Thyroid gland (tissue), 4 donors: ENCODE measurements at regions not wholly inside any gene's neighbourhood (a gene's known extent, or its start where the extent isn't known, plus 50 kb on each side); places are given as distances from the start of the nearest gene placed in this dataset.

ENCODE experiments used
- POLR2A ChIP-seq, 2 donors: fragments of 450-650 bp; IDR thresholded peaks; one replicate each; pipeline ENCODE4 v1.6.1; 2017; ENCODE audit warnings: antibody characterized with exemption in 2 of 2, mild to moderate bottlenecking in 2 of 2, moderate library complexity in 1 of 2
- TF ChIP-seq, protein P1 (sequence below), 6 experiments: fragments of 200-600 bp in 3 of 6; fragments of 450-650 bp in 3 of 6; sonication (generic) in 3 of 6; IDR thresholded peaks; one replicate each; pipeline ENCODE4 v1.5.1; 2016 to 2019; ENCODE audit warnings: antibody characterized with exemption in 6 of 6, mild to moderate bottlenecking in 2 of 6, inconsistent platforms in 1 of 6, moderate library complexity in 1 of 6

DNA sequence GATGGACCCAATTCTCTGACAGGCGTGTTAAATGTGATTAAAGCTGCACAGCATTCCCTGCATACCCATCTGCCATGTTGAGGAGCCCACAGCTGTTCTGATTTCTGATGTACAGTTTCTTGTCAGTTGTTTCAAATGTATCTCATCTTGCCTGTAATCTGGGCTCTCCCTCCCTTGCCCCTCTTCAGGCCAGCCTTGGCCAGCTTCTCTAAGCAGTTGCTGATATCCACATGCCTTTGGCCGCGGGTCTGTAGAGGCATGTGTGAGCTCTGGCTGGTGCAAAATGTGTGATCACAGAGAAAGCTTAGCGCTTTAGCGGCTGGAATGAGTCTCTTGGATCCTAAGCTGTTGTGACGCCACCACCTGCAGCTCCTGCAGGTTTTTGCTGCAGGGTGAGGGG is 332.0 kb downstream of the MLLT3 start:
- TF ChIP-seq, protein P1, sequence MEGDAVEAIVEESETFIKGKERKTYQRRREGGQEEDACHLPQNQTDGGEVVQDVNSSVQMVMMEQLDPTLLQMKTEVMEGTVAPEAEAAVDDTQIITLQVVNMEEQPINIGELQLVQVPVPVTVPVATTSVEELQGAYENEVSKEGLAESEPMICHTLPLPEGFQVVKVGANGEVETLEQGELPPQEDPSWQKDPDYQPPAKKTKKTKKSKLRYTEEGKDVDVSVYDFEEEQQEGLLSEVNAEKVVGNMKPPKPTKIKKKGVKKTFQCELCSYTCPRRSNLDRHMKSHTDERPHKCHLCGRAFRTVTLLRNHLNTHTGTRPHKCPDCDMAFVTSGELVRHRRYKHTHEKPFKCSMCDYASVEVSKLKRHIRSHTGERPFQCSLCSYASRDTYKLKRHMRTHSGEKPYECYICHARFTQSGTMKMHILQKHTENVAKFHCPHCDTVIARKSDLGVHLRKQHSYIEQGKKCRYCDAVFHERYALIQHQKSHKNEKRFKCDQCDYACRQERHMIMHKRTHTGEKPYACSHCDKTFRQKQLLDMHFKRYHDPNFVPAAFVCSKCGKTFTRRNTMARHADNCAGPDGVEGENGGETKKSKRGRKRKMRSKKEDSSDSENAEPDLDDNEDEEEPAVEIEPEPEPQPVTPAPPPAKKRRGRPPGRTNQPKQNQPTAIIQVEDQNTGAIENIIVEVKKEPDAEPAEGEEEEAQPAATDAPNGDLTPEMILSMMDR (IDR thresholded peaks at IDR 0.05): no peak
- TF ChIP-seq POLR2A (IDR thresholded peaks at IDR 0.05): no peak
